Endothelial cell of umbilical vein (primary cell): ENCODE measurements at regions not wholly inside any gene's neighbourhood (a gene's known extent, or its start where the extent isn't known, plus 50 kb on each side); places are given as distances from the start of the nearest gene placed in this dataset.

Experiments used
- BruUV-seq: library from RNA; stranded (reverse); fragments of 400-500 nt; replicated peaks from 2 replicates; lab custom pipeline; 2021; lab: Mats Ljungman, UMichigan
- CTCF ChIA-PET: fragments of 300-600, 350-600 bp; sonication (Branson Sonifier 250); formaldehyde crosslinking; loops from one replicate; lab custom pipeline; 2021; ENCODE audit warnings: antibody characterized with exemption, inconsistent platforms; lab: Charles Lee
- POLR2A ChIA-PET: fragments of 300-600, 350-600 bp; sonication (Branson Sonifier 250); formaldehyde crosslinking; loops from one replicate; lab custom pipeline; 2021; ENCODE audit warnings: antibody characterized with exemption, inconsistent platforms; lab: Charles Lee
- DNase-seq: peaks from one replicate; pipeline ENCODE4 v3.0.0-alpha.2; 2011; ENCODE audit warnings: low read depth, low spot score
- FAIRE-seq: peaks from 2 replicates; lab custom pipeline; 2011; peaks lifted over from hg19 to GRCh38; lab: Jason Lieb, UNC
- H2AFZ ChIP-seq: 2 replicates; pipeline ENCODE4 v1.6.0; 2012; ENCODE audit warnings: low read depth, low read length, control low read depth, inconsistent platforms
- H3K27ac ChIP-seq: 2 replicates; pipeline ENCODE4 v1.5.1; 2011; ENCODE audit warnings: low read depth, mild to moderate bottlenecking, control low read depth, low read length, moderate library complexity; ENCODE audit not compliant: insufficient read depth
- H3K27me3 ChIP-seq, 2 experiments: 2 replicates each; pipeline versions ENCODE4 v1.6.0 to v1.6.1; 2011; ENCODE audit warnings: low read length in 2 of 2, mixed read lengths in 1 of 2; ENCODE audit not compliant: control insufficient read depth in 2 of 2, insufficient read depth in 2 of 2
- H3K36me3 ChIP-seq, 2 experiments: 2 replicates in 1 of 2; 3 replicates in 1 of 2; pipeline ENCODE4 v1.5.1; 2011; ENCODE audit warnings: low read length in 2 of 2, mild to moderate bottlenecking in 1 of 2, moderate library complexity in 1 of 2; ENCODE audit not compliant: control insufficient read depth in 2 of 2, insufficient read depth in 2 of 2; ENCODE audit errors: extremely low read depth in 1 of 2
- H3K4me1 ChIP-seq: 3 replicates; pipeline ENCODE4 v1.5.1; 2011; ENCODE audit warnings: mild to moderate bottlenecking, low read length; ENCODE audit not compliant: control insufficient read depth, insufficient read depth; ENCODE audit errors: extremely low read depth
- H3K4me2 ChIP-seq: 2 replicates; pipeline ENCODE4 v1.6.1; 2011; ENCODE audit warnings: low read length, control low read depth, mixed read lengths; ENCODE audit not compliant: insufficient read depth
- H3K4me3 ChIP-seq, 3 experiments: fragments of 200-600 bp in 1 of 3; sonication (generic), shearing (Covaris generic) in 1 of 3; replicated peaks in 1 of 3; 2 replicates each; pipeline ENCODE4 v1.5.1; 2011 to 2016; ENCODE audit warnings: control low read depth in 3 of 3, low read length in 3 of 3, mild to moderate bottlenecking in 2 of 3, inconsistent platforms in 1 of 3, low read depth in 1 of 3, moderate library complexity in 1 of 3; ENCODE audit not compliant: insufficient read depth in 1 of 3
- H3K79me2 ChIP-seq: 2 replicates; pipeline ENCODE4 v1.6.0; 2012; ENCODE audit warnings: low read length, inconsistent platforms; ENCODE audit not compliant: control insufficient read depth, insufficient read depth
- H3K9ac ChIP-seq: replicated peaks from 2 replicates; pipeline ENCODE3; 2011; ENCODE audit warnings: low read length, control low read depth; ENCODE audit not compliant: insufficient read depth; ENCODE audit errors: extremely low read depth
- H3K9me1 ChIP-seq: replicated peaks from 3 replicates; pipeline ENCODE4 v1.6.0; 2011; ENCODE audit warnings: mild to moderate bottlenecking, low read length; ENCODE audit not compliant: control insufficient read depth, insufficient read depth; ENCODE audit errors: extremely low read depth
- H3K9me3 ChIP-seq: replicated peaks from 2 replicates; pipeline ENCODE4 v1.5.1; 2012; ENCODE audit warnings: low read length, inconsistent platforms; ENCODE audit not compliant: control insufficient read depth, insufficient read depth
- H4K20me1 ChIP-seq: replicated peaks from 2 replicates; pipeline ENCODE3; 2011; ENCODE audit warnings: mild to moderate bottlenecking, low read length; ENCODE audit not compliant: control insufficient read depth, insufficient read depth; ENCODE audit errors: extremely low read depth
- CTCF ChIP-seq, 2 donors: IDR thresholded peaks; 1 replicate in 1 of 2; 2 replicates in 1 of 2; pipeline ENCODE4 v1.5.1; 2011; ENCODE audit warnings: low read length in 2 of 2, mild to moderate bottlenecking in 2 of 2, moderate library complexity in 2 of 2, control low read depth in 1 of 2, inconsistent platforms in 1 of 2, low read depth in 1 of 2; ENCODE audit not compliant: insufficient read depth in 1 of 2; ENCODE audit errors: extremely low read depth in 1 of 2
- EZH2 ChIP-seq: IDR thresholded peaks from 2 replicates; pipeline ENCODE4 v1.6.1; 2012; ENCODE audit warnings: borderline replicate concordance, low read depth, mild to moderate bottlenecking, moderate library complexity, low read length, inconsistent platforms; ENCODE audit not compliant: severe bottlenecking
- FOS ChIP-seq: IDR thresholded peaks from 2 replicates; pipeline ENCODE4 v1.6.1; 2011; ENCODE audit warnings: mild to moderate bottlenecking, low read length, moderate library complexity, borderline replicate concordance; ENCODE audit not compliant: insufficient read depth
- GATA2 ChIP-seq: IDR thresholded peaks from 2 replicates; pipeline ENCODE4 v1.7.0; 2011; ENCODE audit warnings: low read depth, mild to moderate bottlenecking, moderate library complexity, mixed read lengths, low read length; ENCODE audit not compliant: insufficient read length, insufficient read depth
- JUN ChIP-seq: IDR thresholded peaks from 2 replicates; pipeline ENCODE4 v1.6.1; 2011; ENCODE audit warnings: borderline replicate concordance, low read depth; ENCODE audit not compliant: insufficient read length, insufficient read depth
- MYC ChIP-seq: IDR thresholded peaks from one replicate; pipeline ENCODE4 v1.6.1; 2011; ENCODE audit warnings: mild to moderate bottlenecking, low read depth, low read length
- POLR2A ChIP-seq: IDR thresholded peaks from 2 replicates; pipeline ENCODE4 v1.6.1; 2012; ENCODE audit warnings: low read depth, mild to moderate bottlenecking, control low read depth, low read length
- POLR2AphosphoS5 ChIP-seq: IDR thresholded peaks from 2 replicates; pipeline ENCODE4 v1.6.1; 2012; ENCODE audit warnings: low read depth, mild to moderate bottlenecking, control low read depth, low read length, moderate library complexity; ENCODE audit not compliant: insufficient read depth
- dilution Hi-C: fragments of 300-500 bp; cut with MboI; formaldehyde crosslinking; loops from one replicate; pipeline ENCODE4 v1.15.0; 2019; ENCODE audit warnings: low sequenced_read_pairs; ENCODE audit not compliant: extremely low pct_ligation_motif_present
- intact Hi-C: fragments of 100-400 bp; cut with micrococcal nuclease; formaldehyde crosslinking; loops from one replicate; pipeline ENCODE4 v1.10.0; 2022
- TF ChIP-seq, protein P1 (sequence below): IDR thresholded peaks from 2 replicates; pipeline ENCODE4 v1.6.1; 2011; ENCODE audit not compliant: insufficient read depth, insufficient read length

GRCh38 chr1:80962564-80962963, 838.2 kb upstream of the ADGRL2 start:
- CTCF ChIA-PET, result no interaction called here
- Histone ChIP-seq H3K36me3 (no peaks in the 10 kb centered on the region), H3K4me2 (no peak overlapping the region), H3K27me3 (no peaks in the 10 kb centered on the region), H3K4me3 (no peak overlapping the region), H3K9me3 (no peaks in the 10 kb centered on the region), H3K9me1 (no peaks in the 10 kb centered on the region), H3K9ac (no peak overlapping the region), H4K20me1 (no peaks in the 10 kb centered on the region), H2AFZ (no peak overlapping the region), H3K79me2 (no peaks in the 10 kb centered on the region), H3K27ac (no peak overlapping the region), H3K4me1 (no peaks in the 10 kb centered on the region)
- dilution Hi-C loops, result no loop called here
- no peak for DNase-seq
- POLR2A ChIA-PET, result no interaction called here
- intact Hi-C loops, result no loop called here
- no peak for FAIRE-seq
- BruUV-seq, result no TSS peak
- TF ChIP-seq POLR2AphosphoS5 (no peak), JUN (no peak)

DNA sequence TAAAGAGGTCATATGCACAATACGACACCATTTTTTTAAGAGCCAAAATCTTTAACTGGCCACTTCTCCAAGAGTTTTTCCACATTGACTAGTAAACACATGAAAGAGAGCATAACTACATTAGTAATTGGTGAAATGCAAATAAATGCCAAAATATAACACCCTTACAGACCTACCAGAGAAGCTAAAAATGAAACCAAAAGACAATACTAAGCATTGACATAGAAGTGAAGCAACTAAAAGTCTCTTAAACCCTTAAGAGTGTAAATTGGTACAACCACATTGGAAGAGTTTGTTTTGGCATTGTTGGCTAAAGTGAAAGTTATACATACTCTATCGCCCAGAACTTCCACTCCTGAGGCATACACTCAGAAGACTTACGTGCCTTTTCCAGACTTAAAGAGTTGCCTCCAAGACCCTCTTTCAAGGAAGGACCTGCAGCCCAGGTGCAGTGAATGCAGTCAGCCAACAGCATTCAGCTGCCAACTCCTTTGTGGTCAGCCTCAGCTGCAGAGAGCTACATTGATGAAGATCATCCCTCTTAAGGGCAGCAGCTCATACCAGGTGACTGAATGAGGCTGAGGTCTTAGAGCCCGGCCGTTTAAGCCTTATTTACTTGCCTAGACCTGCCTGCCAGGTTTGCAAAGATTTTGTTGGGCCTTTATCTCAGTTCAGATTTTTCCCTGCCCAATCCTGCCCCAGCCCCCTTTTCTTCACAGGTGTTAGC, 839.1 kb upstream of the ADGRL2 start:
- TF ChIP-seq FOS (no peak), CTCF (IDR thresholded peaks at IDR 0.05; ENCODE audit: extremely low read depth in 1 of 2, insufficient read depth in 1 of 2, low read depth in 1 of 2, low read length in 2 of 2) (no peak), MYC (no peak), POLR2AphosphoS5 (no peak), EZH2 (no peak), JUN (no peak), POLR2A (no peak), GATA2 (no peak)
- TF ChIP-seq, protein P1, sequence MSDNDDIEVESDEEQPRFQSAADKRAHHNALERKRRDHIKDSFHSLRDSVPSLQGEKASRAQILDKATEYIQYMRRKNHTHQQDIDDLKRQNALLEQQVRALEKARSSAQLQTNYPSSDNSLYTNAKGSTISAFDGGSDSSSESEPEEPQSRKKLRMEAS, result no peak
- Histone ChIP-seq H3K9ac (no peak overlapping the region), H3K4me1 (no peaks in the 10 kb centered on the region), H3K79me2 (no peaks in the 10 kb centered on the region), H4K20me1 (no peaks in the 10 kb centered on the region), H3K36me3 (no peaks in the 10 kb centered on the region), H3K4me3 (no peak overlapping the region), H2AFZ (no peak overlapping the region), H3K9me3 (no peaks in the 10 kb centered on the region), H3K4me2 (no peak overlapping the region), H3K9me1 (no peaks in the 10 kb centered on the region), H3K27me3 (no peaks in the 10 kb centered on the region), H3K27ac (no peak overlapping the region)
- no TSS peak for BruUV-seq
- ChIA-PET CTCF (no interaction called here), POLR2A (no interaction called here)
- intact Hi-C loops, result no loop called here
- dilution Hi-C loops, result no loop called here
- FAIRE-seq (no peak), DNase-seq (no peak)
